HG03432 (cell line): ENCODE measurements at regions not wholly inside any gene's neighbourhood (a gene's known extent, or its start where the extent isn't known, plus 50 kb on each side); places are given as distances from the start of the nearest gene placed in this dataset.

Experiments
- ATAC-seq: cut with Tn5 transposase; IDR thresholded peaks from one replicate; pipeline ENCODE4 v1.9.1; 2021; ENCODE audit warnings: mild to moderate bottlenecking, moderate library complexity; ENCODE audit not compliant: unreplicated experiment

DNA sequence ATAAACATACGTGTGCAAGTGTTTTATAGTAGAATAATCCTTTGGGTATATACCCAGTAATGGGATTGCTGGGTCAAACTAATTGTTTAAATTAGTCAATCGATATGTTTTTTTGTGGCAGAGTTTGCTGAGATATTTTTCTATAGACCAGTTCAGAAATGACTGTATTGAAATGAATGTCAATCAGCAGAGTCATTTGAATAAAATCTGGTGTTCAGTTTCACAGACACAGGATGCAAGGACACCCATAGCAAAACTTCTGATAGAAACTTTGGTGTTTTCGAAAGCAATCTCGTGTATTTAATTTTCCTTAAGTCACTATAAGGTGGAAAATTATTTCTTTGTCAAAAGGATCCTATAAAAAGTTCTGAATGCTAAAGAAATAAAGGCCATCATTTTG lies 434.4 kb downstream of the RAP2B start:
- ATAC-seq: peak; percentile 43

- no peak for ATAC-seq
Observed at GRCh38 chr3:153599685-153600084, 437.7 kb downstream of the RAP2B start.

DNA sequence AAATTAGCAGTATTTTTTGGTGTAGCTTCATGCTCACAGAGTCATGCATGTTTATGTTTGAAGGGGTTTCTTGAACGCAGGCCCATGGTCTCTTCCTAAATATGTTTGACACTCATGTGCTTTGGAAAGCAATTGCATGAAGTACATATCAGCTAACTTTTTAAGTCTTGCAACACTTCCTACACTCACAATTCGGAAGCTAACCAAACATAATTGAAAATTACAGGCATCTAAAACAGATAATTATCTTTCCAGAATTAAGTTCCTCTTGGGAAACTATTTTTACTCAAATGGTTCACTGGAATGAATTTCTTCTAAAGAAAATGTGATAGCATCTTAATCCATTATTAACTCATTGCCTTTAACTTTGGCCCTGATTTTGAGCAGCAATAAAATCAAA lies 438.9 kb downstream of the RAP2B start:
- ATAC-seq: no peak

DNA sequence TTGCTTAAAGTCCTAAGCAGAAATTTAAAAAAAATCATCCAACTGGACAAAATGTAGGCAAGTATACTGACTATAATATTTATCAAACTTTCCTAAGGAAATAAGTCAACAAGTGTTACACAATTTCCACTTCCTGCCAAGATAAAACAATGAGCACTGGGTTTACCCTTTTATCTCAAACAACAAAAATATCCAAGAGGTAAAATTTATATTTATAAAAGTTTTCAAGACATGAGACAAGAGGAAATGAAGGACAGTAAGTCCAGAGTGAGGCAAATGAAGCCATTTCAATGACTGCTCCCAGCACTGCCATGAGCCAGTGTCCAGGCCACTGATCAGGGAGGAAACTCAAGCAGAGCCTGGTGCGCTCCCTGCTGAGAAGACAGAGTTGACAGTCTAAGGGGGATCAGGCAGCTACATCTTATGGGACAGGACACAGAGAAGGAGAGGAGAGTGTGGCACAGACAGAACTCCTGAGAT lies 439.4 kb downstream of the RAP2B start:
- no peak for ATAC-seq

GRCh38 chr3:153602801-153603200 lies 440.8 kb downstream of the RAP2B start:
- ATAC-seq: no peak

GRCh38 chr3:153614140-153614539 lies 452.1 kb downstream of the RAP2B start:
- ATAC-seq: no peak

DNA sequence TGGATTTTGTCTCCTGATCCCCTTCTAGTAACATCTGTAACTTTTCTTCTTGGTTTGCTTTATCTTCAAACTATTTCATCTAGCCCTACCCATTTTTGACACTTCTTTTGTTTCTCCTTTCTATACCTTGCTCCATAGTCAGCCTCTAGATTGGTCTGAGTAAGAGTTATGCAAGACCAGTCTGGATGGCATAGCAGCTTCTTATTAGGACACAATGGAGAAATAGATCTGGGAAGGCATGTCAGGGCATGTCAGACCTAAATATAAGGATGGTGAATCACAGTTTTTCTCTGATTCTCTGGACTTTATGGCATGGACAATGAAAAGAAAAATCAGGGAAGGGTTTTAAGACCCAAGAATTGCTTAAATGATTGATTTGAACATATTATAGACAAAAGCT lies 452.5 kb downstream of the RAP2B start:
- no peak for ATAC-seq

GRCh38 chr3:153615863-153616262 lies 453.8 kb downstream of the RAP2B start:
- no peak for ATAC-seq

DNA sequence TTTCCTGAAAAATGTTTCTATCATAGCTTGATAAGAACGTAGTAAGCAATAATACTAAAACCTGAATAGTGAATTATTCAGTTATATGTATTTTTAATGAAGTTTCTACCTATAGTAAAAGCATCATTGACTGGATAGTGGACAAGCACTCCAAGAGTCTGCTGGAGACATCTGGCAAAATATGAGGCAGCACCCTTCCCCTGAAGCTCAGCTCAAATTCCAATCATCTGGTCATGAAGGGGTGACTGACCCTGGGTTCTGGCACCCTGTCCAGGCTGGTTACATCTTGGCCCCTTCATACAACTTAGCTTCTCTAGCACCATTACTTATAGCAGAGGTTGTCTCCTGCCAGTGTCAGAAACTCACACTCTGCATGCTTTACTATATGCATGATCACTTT lies 455.4 kb downstream of the RAP2B start:
- ATAC-seq: no peak

DNA sequence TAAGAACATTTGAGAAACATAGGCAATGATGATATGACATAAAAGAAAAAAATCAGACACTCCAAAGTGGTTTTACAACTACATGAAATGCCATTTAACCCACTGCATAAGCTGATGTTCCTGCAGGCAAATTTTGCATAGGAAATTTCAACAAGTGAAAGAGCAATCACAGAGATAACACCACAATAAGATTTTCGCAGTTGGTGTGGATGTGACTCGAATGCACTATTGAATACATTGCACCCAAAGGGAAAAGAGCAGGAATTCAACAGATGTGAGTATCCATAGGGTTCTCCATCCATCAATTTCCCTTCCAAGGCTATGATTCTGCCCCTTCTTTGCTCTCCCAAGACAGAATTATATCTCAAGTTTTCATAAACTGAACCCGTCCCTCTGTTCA lies 456.1 kb downstream of the RAP2B start:
- no peak for ATAC-seq

GRCh38 chr3:153619268-153619667 lies 457.2 kb downstream of the RAP2B start:
- ATAC-seq: no peak

GRCh38 chr3:153621953-153622352 lies 459.9 kb downstream of the RAP2B start:
- peak; percentile 95 for ATAC-seq

- ATAC-seq: no peak
Observed at GRCh38 chr3:153623834-153624233, 461.8 kb downstream of the RAP2B start.

GRCh38 chr3:153624310-153625030 lies 462.4 kb downstream of the RAP2B start:
- ATAC-seq: no peak

DNA sequence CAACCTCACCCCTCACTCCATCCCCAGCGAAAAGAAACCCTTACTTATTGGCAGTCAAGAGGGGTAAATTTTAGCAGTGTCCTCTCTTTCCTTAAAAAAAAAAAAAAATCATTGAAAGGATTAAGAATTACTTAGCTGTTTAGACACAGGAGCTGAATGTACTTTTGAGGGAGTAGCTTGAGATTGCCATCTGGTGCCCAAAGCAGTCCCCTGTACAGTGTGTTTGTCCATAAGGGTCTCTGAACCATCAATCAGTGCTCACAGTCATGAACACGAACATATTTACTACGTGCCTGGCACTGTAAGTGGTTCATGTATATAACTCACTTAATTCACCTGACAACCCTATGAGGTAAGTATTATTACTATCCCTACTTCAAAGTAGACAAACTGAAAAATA lies 463.5 kb downstream of the RAP2B start:
- ATAC-seq: no peak

DNA sequence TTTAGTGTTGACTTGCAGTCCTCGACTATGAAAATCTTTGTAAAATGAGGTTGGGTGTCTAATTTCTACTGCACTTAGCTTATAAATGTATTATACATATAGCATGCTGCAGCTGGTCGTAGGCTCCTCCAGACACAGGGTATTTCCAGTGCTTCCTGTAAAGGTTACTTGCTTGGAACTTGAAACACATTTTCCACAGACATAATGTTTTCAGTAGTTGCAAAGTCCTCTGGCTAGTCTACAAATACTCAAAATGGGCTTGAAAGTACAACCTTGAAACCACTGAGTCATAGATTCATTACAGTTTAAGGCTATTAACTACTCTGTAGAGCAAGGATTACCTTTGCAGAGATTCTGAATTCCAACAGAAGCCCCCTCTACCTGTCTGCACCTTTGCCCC lies 464.1 kb downstream of the RAP2B start:
- ATAC-seq: no peak

GRCh38 chr3:153628591-153628990 lies 466.6 kb downstream of the RAP2B start:
- peak; percentile 58 for ATAC-seq

GRCh38 chr3:153629148-153629547 lies 467.1 kb downstream of the RAP2B start:
- ATAC-seq: no peak

- no peak for ATAC-seq
Observed at GRCh38 chr3:153631102-153631501, 469.1 kb downstream of the RAP2B start.

DNA sequence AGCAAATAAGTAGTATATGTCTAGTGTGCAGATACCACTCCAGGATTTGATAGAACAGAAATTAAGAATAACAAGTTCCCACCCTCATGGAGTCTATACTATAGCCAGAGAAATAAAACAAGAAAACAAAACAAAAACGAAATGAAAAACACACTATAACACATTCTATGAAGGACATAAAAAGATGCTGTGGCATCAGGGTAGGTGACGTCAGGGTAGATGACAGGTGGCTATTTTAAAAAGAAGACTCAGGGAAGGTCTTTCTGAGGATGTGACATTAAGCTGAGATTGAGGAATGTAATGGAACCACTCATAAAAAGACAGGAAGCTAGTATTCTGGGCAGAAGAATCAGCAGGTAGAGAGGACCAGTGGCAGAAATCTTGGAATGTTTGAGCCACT lies 469.6 kb downstream of the RAP2B start:
- ATAC-seq: no peak

GRCh38 chr3:153633407-153633806 lies 471.4 kb downstream of the RAP2B start:
- no peak for ATAC-seq

DNA sequence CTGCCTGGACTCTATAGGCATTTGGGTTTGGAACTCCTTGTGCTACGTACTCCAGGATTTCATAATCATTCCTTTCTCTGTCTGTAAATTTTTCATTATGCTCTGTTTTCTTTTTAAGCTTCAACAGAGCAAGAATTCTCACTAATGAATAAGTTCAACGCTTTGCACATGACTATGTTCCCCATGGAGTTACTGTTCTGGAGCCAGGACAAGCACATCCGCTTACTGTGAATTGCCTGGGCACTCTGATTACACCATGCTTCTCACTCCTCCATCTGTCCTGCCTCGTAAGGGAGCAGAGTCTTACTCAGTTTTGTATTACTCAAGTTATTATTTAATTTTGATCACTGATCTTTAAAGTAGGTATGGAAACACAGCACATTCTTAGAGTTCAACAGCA lies 472.7 kb downstream of the RAP2B start:
- no peak for ATAC-seq

GRCh38 chr3:153639631-153640030 lies 477.6 kb downstream of the RAP2B start:
- ATAC-seq: no peak
